A549 (cell line): ENCODE measurements at regions not wholly inside any gene's neighbourhood (a gene's known extent, or its start where the extent isn't known, plus 50 kb on each side); places are given as distances from the start of the nearest gene placed in this dataset.

Source experiments
- ATAC-seq, 2 experiments: fragments of 200-7000 bp in 1 of 2; fragments of >200 bp in 1 of 2; cut with Nextera tagmentation in 1 of 2; cut with Tn5 transposase in 1 of 2; 3 replicates each; pipeline versions ENCODE4 v1.8.0 to v1.9.1; 2018 to 2020; ENCODE audit warnings: mild to moderate bottlenecking in 1 of 2, moderate library complexity in 1 of 2
- CTCF ChIA-PET: fragments of 300-600 bp; sonication (Branson Sonifier 250); formaldehyde crosslinking; extraction: SDS; loops from one replicate; lab custom pipeline; 2021; ENCODE audit warnings: antibody characterized with exemption, inconsistent platforms; lab: Yijun Ruan, JAX
- POLR2A ChIA-PET: fragments of 350-600 bp; formaldehyde crosslinking; extraction: SDS; loops from one replicate; lab custom pipeline; 2021; ENCODE audit warnings: antibody characterized with exemption, inconsistent platforms; lab: Yijun Ruan, JAX
- DNase-seq, 2 experiments: peaks; one replicate each; pipeline versions ENCODE4 v3.0.0 to v3.0.0-alpha.2; 2011 to 2016; ENCODE audit warnings: low read depth in 1 of 2, low spot score in 1 of 2
- FAIRE-seq: peaks from 2 replicates; lab custom pipeline; 2011; peaks lifted over from hg19 to GRCh38; lab: Jason Lieb, UNC
- H3K27ac ChIP-seq, 2 experiments: fragments of >200 bp; sonication (Bioruptor Twin); formaldehyde crosslinking; 3 replicates each; pipeline ENCODE4 v1.5.1; 2016 to 2017
- H3K4me1 ChIP-seq: fragments of >200 bp; sonication (Bioruptor Twin); formaldehyde crosslinking; 3 replicates; pipeline ENCODE4 v1.6.1; 2016
- H3K4me2 ChIP-seq: fragments of >200 bp; sonication (Bioruptor Twin); formaldehyde crosslinking; 3 replicates; pipeline ENCODE4 v1.6.1; 2016
- H3K4me3 ChIP-seq: fragments of >200 bp; sonication (Bioruptor Twin); formaldehyde crosslinking; 3 replicates; pipeline ENCODE4 v1.5.1; 2016
- H3K9me3 ChIP-seq: fragments of >200 bp; sonication (Bioruptor Twin); formaldehyde crosslinking; 3 replicates; pipeline ENCODE4 v1.6.1; 2016
- BCL3 ChIP-seq: fragments of >200 bp; sonication (Bioruptor Twin); formaldehyde crosslinking; IDR thresholded peaks from 3 replicates; pipeline ENCODE4 v1.6.1; 2016
- BHLHE40 ChIP-seq: IDR thresholded peaks from 2 replicates; pipeline ENCODE4 v1.6.1; 2012; ENCODE audit warnings: low read depth, low read length, inconsistent platforms
- CBX8 ChIP-seq: fragments of 200-600 bp; sonication (generic); IDR thresholded peaks from 2 replicates; pipeline ENCODE4 v1.6.1; 2016
- CHD2 ChIP-seq: fragments of 150-350 bp; IDR thresholded peaks from 2 replicates; pipeline ENCODE4 v1.6.1; 2014; ENCODE audit warnings: low read length; ENCODE audit not compliant: partially characterized antibody
- CHD4 ChIP-seq: fragments of 200-600 bp; sonication (generic); IDR thresholded peaks from 2 replicates; pipeline ENCODE4 v1.6.1; 2016; ENCODE audit warnings: antibody characterized with exemption, mild to moderate bottlenecking, borderline replicate concordance
- E2F6 ChIP-seq: IDR thresholded peaks from 2 replicates; pipeline ENCODE4 v1.6.1; 2012; ENCODE audit warnings: low read depth, borderline replicate concordance
- ELK1 ChIP-seq: fragments of 150-350 bp; IDR thresholded peaks from 2 replicates; pipeline ENCODE4 v1.6.1; 2014; ENCODE audit warnings: low read depth, mild to moderate bottlenecking, low read length
- ESRRA ChIP-seq: fragments of 150-350 bp; IDR thresholded peaks from 2 replicates; pipeline ENCODE4 v1.6.1; 2014; ENCODE audit warnings: mild to moderate bottlenecking, low read length, borderline replicate concordance
- FOSL2 ChIP-seq, 2 experiments: fragments of 450-650 bp in 1 of 2; fragments of >200 bp in 1 of 2; sonication (Bioruptor Twin) in 1 of 2; formaldehyde crosslinking; IDR thresholded peaks; 2 replicates each; pipeline versions ENCODE4 v1.5.0 to v1.6.1; 2016 to 2020; ENCODE audit warnings: mild to moderate bottlenecking in 1 of 2, moderate library complexity in 1 of 2
- HDAC2 ChIP-seq: fragments of 200-600 bp; sonication (generic); IDR thresholded peaks from 2 replicates; pipeline ENCODE4 v1.6.1; 2016
- HES2 ChIP-seq: fragments of >200 bp; sonication (Bioruptor Twin); formaldehyde crosslinking; IDR thresholded peaks from 2 replicates; pipeline ENCODE4 v1.6.1; 2016
- HEYL ChIP-seq: fragments of 250-450 bp; sonication (Bioruptor Pico); IDR thresholded peaks from 2 replicates; pipeline ENCODE4 v1.8.0; 2021; ENCODE audit warnings: mild to moderate bottlenecking, moderate library complexity
- HOXA7 ChIP-seq: fragments of 250-450 bp; sonication (Bioruptor Pico); IDR thresholded peaks from 2 replicates; pipeline ENCODE4 v1.5.0; 2020; ENCODE audit warnings: mild to moderate bottlenecking, moderate library complexity
- HOXB5 ChIP-seq: fragments of 250-450 bp; sonication (Bioruptor Pico); IDR thresholded peaks from 2 replicates; pipeline ENCODE4 v1.5.0; 2020; ENCODE audit warnings: mild to moderate bottlenecking, moderate library complexity
- JUNB ChIP-seq: fragments of >200 bp; sonication (Bioruptor Twin); formaldehyde crosslinking; IDR thresholded peaks from 2 replicates; pipeline ENCODE4 v1.6.1; 2016
- KDM1A ChIP-seq: fragments of 200-600 bp; sonication (generic); IDR thresholded peaks from 2 replicates; pipeline ENCODE4 v1.6.1; 2016; ENCODE audit warnings: low read depth, mild to moderate bottlenecking
- KDM5A ChIP-seq: fragments of 200-600 bp; sonication (generic); IDR thresholded peaks from 2 replicates; pipeline ENCODE4 v1.6.1; 2016; ENCODE audit warnings: antibody characterized with exemption, mild to moderate bottlenecking
- MAFK ChIP-seq: fragments of 450-650 bp; IDR thresholded peaks from 2 replicates; pipeline ENCODE4 v1.6.1; 2014; ENCODE audit not compliant: partially characterized antibody
- MYC ChIP-seq: IDR thresholded peaks from 2 replicates; pipeline ENCODE4 v1.6.1; 2012; ENCODE audit warnings: mild to moderate bottlenecking, inconsistent platforms, low read length, improper control_type of control experiment, borderline replicate concordance
- NFE2L2 ChIP-seq: fragments of 150-350 bp; conservative IDR thresholded peaks from 2 replicates; pipeline ENCODE4 v1.6.1; 2014; ENCODE audit warnings: low read length
- NPAS2 ChIP-seq: fragments of 250-450 bp; sonication (Bioruptor Pico); IDR thresholded peaks from 2 replicates; pipeline ENCODE4 v1.8.0; 2022; ENCODE audit warnings: mild to moderate bottlenecking, moderate library complexity, borderline replicate concordance
- NR3C1 ChIP-seq: fragments of >200 bp; sonication (Bioruptor Twin); formaldehyde crosslinking; IDR thresholded peaks from 3 replicates; pipeline ENCODE4 v1.6.1; 2017
- PHF8 ChIP-seq: fragments of 200-600 bp; sonication (generic); IDR thresholded peaks from 2 replicates; pipeline ENCODE4 v1.6.1; 2016; ENCODE audit warnings: low read depth, mild to moderate bottlenecking, antibody characterized with exemption, moderate library complexity, borderline replicate concordance
- RAD21 ChIP-seq, 2 experiments: fragments of >200 bp in 1 of 2; sonication (Bioruptor Twin) in 1 of 2; formaldehyde crosslinking in 1 of 2; IDR thresholded peaks in 1 of 2; conservative IDR thresholded peaks in 1 of 2; 2 replicates in 1 of 2; 3 replicates in 1 of 2; pipeline ENCODE4 v1.6.1; 2012 to 2018; ENCODE audit warnings: inconsistent platforms in 1 of 2
- RCOR1 ChIP-seq: fragments of 150-350 bp; IDR thresholded peaks from 2 replicates; pipeline ENCODE4 v1.6.1; 2014; ENCODE audit warnings: antibody characterized with exemption, low read length, low read depth
- RFX5 ChIP-seq: fragments of 450-650 bp; IDR thresholded peaks from 2 replicates; pipeline ENCODE4 v1.7.1; 2014; ENCODE audit warnings: antibody characterized with exemption, mild to moderate bottlenecking, moderate library complexity
- SMC3 ChIP-seq: fragments of >200 bp; sonication (Bioruptor Twin); formaldehyde crosslinking; IDR thresholded peaks from 3 replicates; pipeline ENCODE4 v1.6.1; 2018; ENCODE audit warnings: inconsistent platforms
- SREBF2 ChIP-seq: fragments of 450-650 bp; IDR thresholded peaks from 2 replicates; pipeline ENCODE4 v1.6.1; 2014; ENCODE audit warnings: mild to moderate bottlenecking, moderate library complexity
- ZFP36 ChIP-seq: fragments of 450-650 bp; IDR thresholded peaks from 2 replicates; pipeline ENCODE4 v1.6.1; 2014; ENCODE audit warnings: borderline replicate concordance; ENCODE audit not compliant: partially characterized antibody
- ZNF302 ChIP-seq: fragments of 250-450 bp; sonication (Bioruptor Pico); IDR thresholded peaks from 2 replicates; pipeline ENCODE4 v1.9.0; 2021; ENCODE audit warnings: inconsistent platforms, mild to moderate bottlenecking, moderate library complexity
- WGBS: methylation state at CpG from one replicate; pipeline ENCODE4 v1.1.6; 2017; ENCODE audit errors: missing lambda C conversion rate; 5-methylcytosine and 5-hydroxymethylcytosine counted together

GRCh38 chr7:13777242-13777641 lies 212.2 kb downstream of the ETV1 start:
- WGBS: 9% methylated on average over 3 of the region's 3 CpGs
- Histone ChIP-seq H3K9me3 (no peaks in the 10 kb centered on the region), H3K4me1 (no peaks in the 10 kb centered on the region), H3K27ac (no peak overlapping the region), H3K4me2 (no peak overlapping the region), H3K4me3 (no peak overlapping the region)
- ChIA-PET POLR2A (no interaction called here), CTCF (interaction anchor here (1.1 kb wide), 1 partner anchor 35 kb away, joined by 3 read pairs; no protein-coding TSS in a partner anchor)
- ATAC-seq (no peak), FAIRE-seq (no peak), DNase-seq (no peak)
- TF ChIP-seq NFE2L2 (no peak), BCL3 (no peak), JUNB (no peak), HDAC2 (no peak), NPAS2 (CRISPR knock-in tag) (no peak), SMC3 (no peak), HES2 (no peak), ZFP36 (no peak), HEYL (CRISPR knock-in tag) (no peak), RFX5 (no peak), ZNF302 (CRISPR knock-in tag) (no peak), RAD21 (conservative IDR thresholded peaks at IDR 0.05 in 1 of 2, IDR thresholded peaks at IDR 0.05 in 1 of 2) (no peak), CBX8 (no peak), ESRRA (no peak), HOXB5 (CRISPR knock-in tag) (no peak), CHD2 (no peak), MYC (no peak)

GRCh38 chr7:13778967-13779366 lies 210.5 kb downstream of the ETV1 start:
- TF ChIP-seq BHLHE40 (no peak), CHD4 (no peak), ZFP36 (no peak), NR3C1 (no peak), FOSL2 (IDR thresholded peaks at IDR 0.05) (no peak), FOSL2 (CRISPR knock-in tag; IDR thresholded peaks at IDR 0.05) (no peak), CBX8 (no peak), MAFK (no peak), ELK1 (no peak)
- no peak overlapping the region for H3K27ac ChIP-seq
- ATAC-seq (no peak), FAIRE-seq (no peak), DNase-seq (no peak)
- H3K4me1 ChIP-seq: no peaks in the 10 kb centered on the region
- no peak overlapping the region for H3K4me2 ChIP-seq
- CTCF ChIA-PET: no interaction called here
- no peaks in the 10 kb centered on the region for H3K9me3 ChIP-seq
- 21% methylated on average over 2 of the region's 2 CpGs for WGBS
- POLR2A ChIA-PET: no interaction called here
- no peak overlapping the region for H3K4me3 ChIP-seq

- H3K9me3 ChIP-seq: no peaks in the 10 kb centered on the region
- no peaks in the 10 kb centered on the region for H3K4me1 ChIP-seq
- ATAC-seq (no peak), FAIRE-seq (no peak), DNase-seq (no peak)
- POLR2A ChIA-PET: no interaction called here
- 23% methylated on average over 5 of the region's 5 CpGs for WGBS
- H3K27ac ChIP-seq: no peak overlapping the region
- no peak overlapping the region for H3K4me2 ChIP-seq
- no peak for TF ChIP-seq BHLHE40
- no peak for TF ChIP-seq KDM5A
- TF ChIP-seq NPAS2 (CRISPR knock-in tag): no peak
- no peak for TF ChIP-seq SMC3
- no peak for TF ChIP-seq RCOR1
- no peak for TF ChIP-seq E2F6
- no peak for TF ChIP-seq PHF8
- no peak for TF ChIP-seq HOXA7 (CRISPR knock-in tag)
- TF ChIP-seq HDAC2: no peak
- no peak for TF ChIP-seq HEYL (CRISPR knock-in tag)
- no peak for TF ChIP-seq NFE2L2
- no peak for TF ChIP-seq KDM1A
- no peak for TF ChIP-seq SREBF2
- H3K4me3 ChIP-seq: no peak overlapping the region
- CTCF ChIA-PET: no interaction called here
Observed at GRCh38 chr7:13790611-13791010, 198.9 kb downstream of the ETV1 start.
